Astrocyte of the cerebellum (primary cell): ENCODE measurements at regions not wholly inside any gene's neighbourhood (a gene's known extent, or its start where the extent isn't known, plus 50 kb on each side); places are given as distances from the start of the nearest gene placed in this dataset.

ENCODE experiments used
- DNase-seq: peaks from one replicate; pipeline ENCODE4 v3.0.0-alpha.2; 2011; ENCODE audit warnings: low read depth
- H3K4me3 ChIP-seq: 2 replicates; pipeline ENCODE4 v1.5.1; 2011; ENCODE audit warnings: mild to moderate bottlenecking, low read depth, low read length, moderate library complexity
- CTCF ChIP-seq: IDR thresholded peaks from 2 replicates; pipeline ENCODE4 v1.5.1; 2012; ENCODE audit warnings: low read length, low read depth, moderate library complexity, mild to moderate bottlenecking; ENCODE audit errors: missing control alignments
- in situ Hi-C: cut with HindIII; loops from 2 replicates; pipeline ENCODE4 v1.10.0; 2017; ENCODE audit warnings: low sequenced_read_pairs

- TF ChIP-seq CTCF, result no peak
Measured at GRCh38 chr12:34294671-34295365, 272.5 kb downstream of the ALG10 start.

GRCh38 chr12:34295366-34296142 lies 273.3 kb downstream of the ALG10 start:
- DNase-seq, result no peak
- TF ChIP-seq CTCF, result no peak
- in situ Hi-C loops, result no loop called here
- no peak overlapping the region for H3K4me3 ChIP-seq

More at GRCh38 chr12:34294671-34295365, 272.5 kb downstream of the ALG10 start:
- DNase-seq, result no peak
- in situ Hi-C loops, result no loop called here
- H3K4me3 ChIP-seq, result no peak overlapping the region

GRCh38 chr12:34296143-34297041 lies 274.1 kb downstream of the ALG10 start:
- DNase-seq, result no peak
- no peak for TF ChIP-seq CTCF
- H3K4me3 ChIP-seq, result no peak overlapping the region
- in situ Hi-C loops, result no loop called here

GRCh38 chr12:34297126-34297789 lies 275.0 kb downstream of the ALG10 start:
- TF ChIP-seq CTCF, result no peak
- no peak overlapping the region for H3K4me3 ChIP-seq
- no peak for DNase-seq
- in situ Hi-C loops, result no loop called here

- DNase-seq, result no peak
- TF ChIP-seq CTCF, result no peak
- in situ Hi-C loops, result no loop called here
Measured at GRCh38 chr12:34297790-34298164, 275.5 kb downstream of the ALG10 start.

More at GRCh38 chr12:34297790-34298164, 275.5 kb downstream of the ALG10 start:
- H3K4me3 ChIP-seq, result no peak overlapping the region
